ENCODE measurements at regions not wholly inside any gene's neighbourhood (a gene's known extent, or its start where the extent isn't known, plus 50 kb on each side); places are given as distances from the start of the nearest gene placed in this dataset.
"Not testable (repeated sequence)": the region's sequence is repeated elsewhere in the genome, so short reads cannot be mapped to it uniquely, and the experiment has no call there.

DNA sequence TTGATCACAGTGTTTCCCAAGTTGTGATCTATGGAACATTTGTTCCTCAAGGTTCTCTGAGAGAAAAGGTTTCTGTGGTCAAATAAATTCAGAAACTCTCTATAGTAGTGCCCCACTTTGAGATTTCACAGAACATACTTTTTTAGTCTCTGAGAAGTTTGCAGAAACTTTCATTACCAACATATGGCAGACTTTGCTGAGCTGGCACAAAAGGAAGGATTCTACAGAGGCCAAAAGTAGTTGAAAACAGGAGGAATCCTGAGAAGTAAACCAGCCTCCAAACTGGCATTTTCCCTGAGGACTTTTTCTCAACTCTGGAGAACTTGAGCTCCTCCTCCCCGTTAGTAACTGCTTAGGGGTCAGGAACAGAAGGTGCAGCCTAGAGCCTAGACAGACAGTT lies 117.8 kb upstream of the ESX1 start:
- DNase-seq = no peak

GRCh38 chrX:104370089-104370488 lies 115.4 kb upstream of the ESX1 start:
- DNase-seq = no peak

- not testable (repeated sequence) for DNase-seq
Measured at GRCh38 chrX:104360774-104361173, 106.0 kb upstream of the ESX1 start.

GRCh38 chrX:104359124-104359523 lies 104.4 kb upstream of the ESX1 start:
- DNase-seq = no peak

- peak; percentile 72 for DNase-seq
Measured at GRCh38 chrX:104351173-104351769, 96.5 kb upstream of the ESX1 start.

DNA sequence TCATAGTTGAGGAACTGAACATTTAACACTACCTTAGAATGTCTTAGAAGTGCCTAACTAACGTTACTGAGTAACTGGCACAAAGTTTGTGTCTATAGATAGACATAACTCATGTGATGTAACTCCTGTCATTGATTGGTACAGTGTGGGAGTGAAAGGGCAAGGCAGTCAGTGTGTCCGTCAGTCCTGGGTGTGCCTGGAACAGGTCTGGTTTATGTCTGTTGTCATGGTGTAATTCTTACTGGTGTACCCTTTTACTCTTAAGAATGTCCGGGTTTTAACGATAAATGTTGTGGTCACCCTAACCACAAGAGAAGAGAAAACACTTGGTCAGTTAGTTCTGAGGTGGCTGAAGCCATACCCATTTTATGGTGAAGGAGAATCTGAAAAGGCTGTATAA lies 93.1 kb upstream of the ESX1 start:
- DNase-seq = no peak

GRCh38 chrX:104343428-104344129 lies 88.8 kb upstream of the ESX1 start:
- peak; percentile 86 for DNase-seq

- DNase-seq = no peak
Measured at GRCh38 chrX:104342065-104342464, 87.3 kb upstream of the ESX1 start.

DNA sequence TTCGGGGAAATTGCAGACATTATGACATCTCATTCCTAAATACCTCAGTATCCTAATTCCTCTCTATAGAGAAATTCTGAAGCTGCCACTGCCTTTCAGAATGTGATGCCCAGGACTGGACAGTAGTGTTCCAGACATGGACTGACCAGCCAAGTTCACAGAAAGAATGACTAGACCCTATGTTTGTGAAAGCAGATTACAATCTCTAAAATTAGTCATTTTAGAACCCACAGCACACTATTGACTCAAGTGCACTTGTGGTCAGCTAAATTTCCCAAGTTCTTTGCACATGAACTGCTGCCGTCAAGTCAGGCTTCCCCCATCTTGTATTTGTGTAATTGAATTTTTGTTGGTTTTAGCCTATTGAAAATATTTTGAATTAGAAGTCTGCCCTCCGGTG lies 81.0 kb upstream of the ESX1 start:
- no peak for DNase-seq

DNA sequence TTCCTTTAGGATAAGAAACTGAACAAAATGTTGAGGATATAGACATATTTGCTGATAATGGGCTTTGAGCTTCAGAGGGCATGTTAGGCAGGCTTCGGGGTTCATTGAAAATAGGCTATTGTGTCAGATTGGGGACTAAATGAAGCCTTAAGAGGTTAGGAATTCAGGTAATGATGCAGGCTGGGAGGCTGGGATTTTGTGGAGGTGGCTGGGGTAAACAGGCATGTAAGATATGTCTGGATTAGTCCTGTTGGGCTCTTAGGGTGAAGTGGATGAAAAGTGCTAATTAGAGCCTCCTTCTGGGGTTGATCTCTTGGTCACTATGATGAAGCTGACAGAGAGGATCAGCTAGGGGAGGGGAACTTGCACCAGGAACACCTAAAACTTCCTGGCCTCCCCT lies 80.2 kb upstream of the ESX1 start:
- DNase-seq = no peak

GRCh38 chrX:104330966-104331365 lies 76.2 kb upstream of the ESX1 start:
- DNase-seq = no peak

DNA sequence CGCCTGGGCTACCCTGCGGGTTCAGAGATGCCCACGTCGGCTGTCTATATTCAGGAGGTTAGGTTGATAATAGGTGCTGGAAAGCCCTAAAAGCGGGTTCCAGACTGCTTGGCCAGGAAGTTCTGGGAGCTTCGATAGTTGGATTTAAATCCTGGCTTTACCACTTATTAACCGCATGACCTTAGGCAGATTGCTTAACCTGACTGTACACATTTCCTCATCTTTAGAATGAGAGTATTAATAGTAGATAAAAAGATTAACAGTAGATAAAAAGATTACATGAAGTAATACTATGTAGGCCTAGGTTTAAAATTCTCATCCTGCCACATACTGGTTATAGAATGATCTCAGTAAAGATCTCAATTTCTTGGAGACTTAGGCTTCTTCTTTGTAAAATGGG lies 75.0 kb upstream of the ESX1 start:
- DNase-seq = no peak

DNA sequence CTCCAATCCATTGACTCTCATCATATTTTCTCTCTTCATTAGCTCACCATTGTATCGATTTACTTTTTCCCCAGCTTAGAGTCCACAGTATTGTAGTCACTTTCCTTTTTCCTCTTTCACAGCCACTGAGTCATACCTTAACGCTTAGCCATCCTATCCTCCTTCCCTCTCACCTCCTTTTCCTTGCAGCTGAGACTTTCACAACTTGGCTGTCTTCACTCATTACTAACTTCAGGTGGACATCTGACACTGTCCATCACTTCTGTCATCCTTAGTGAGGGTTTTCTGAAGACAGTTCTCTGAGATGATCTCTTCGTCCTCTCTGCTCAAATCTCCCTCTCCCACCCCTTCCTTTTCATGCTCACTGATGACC lies 70.5 kb upstream of the ESX1 start:
- peak; percentile 31 for DNase-seq

DNA sequence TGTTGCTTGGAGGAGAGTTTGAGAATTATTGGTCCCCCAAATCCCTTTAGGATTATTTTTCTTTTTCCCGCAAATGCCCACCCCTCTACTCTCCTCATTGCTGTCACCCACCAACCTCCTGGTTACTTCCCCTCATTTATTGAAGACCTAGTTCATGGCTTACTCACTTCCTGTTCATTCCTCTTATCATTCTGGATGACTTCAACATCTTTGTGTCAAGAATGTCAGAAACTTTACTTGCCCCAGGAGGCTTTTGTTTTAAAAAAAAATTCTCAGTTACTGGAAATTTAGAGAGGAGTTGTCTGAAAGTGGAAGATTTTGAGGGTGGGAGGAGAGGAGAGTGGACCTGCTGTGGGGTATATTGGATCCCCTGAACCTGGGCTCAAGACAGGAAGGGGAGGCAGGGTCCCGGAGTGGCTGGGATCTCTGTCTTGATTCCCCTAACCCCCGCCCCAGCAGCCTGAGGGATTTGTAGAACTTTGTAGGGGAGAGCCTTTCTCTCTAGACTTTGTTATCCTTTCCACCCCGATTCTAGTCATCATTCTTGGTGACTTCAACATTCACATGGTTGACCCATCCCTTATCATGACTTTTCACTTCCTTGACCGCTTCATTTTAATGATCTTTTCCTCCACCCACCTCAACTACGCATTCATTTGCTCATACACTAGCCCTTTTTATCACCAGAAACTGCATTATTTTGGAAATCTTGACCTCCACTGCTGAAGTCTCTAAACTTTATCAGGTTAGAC lies 69.9 kb upstream of the ESX1 start:
- DNase-seq = no peak

DNA sequence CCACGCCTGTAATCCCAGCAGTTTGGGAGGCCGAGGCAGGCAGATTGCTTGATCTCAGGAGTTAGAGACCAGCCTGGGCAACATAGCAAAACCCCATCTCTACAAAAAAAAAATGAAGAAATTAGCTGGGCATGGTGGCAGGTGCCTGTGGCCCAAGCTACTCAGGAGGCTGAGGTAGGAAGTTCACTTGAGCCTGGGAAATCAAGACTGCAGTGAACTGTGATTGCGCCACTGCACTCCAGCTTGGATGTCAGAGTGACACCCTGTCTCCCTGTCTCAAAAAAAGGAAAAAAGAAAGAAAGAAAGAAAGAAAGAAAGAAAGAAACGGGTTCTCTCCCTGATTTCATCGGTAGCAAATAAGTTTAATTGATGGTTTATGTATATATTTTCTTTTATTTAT lies 64.6 kb upstream of the ESX1 start:
- DNase-seq = no peak

DNA sequence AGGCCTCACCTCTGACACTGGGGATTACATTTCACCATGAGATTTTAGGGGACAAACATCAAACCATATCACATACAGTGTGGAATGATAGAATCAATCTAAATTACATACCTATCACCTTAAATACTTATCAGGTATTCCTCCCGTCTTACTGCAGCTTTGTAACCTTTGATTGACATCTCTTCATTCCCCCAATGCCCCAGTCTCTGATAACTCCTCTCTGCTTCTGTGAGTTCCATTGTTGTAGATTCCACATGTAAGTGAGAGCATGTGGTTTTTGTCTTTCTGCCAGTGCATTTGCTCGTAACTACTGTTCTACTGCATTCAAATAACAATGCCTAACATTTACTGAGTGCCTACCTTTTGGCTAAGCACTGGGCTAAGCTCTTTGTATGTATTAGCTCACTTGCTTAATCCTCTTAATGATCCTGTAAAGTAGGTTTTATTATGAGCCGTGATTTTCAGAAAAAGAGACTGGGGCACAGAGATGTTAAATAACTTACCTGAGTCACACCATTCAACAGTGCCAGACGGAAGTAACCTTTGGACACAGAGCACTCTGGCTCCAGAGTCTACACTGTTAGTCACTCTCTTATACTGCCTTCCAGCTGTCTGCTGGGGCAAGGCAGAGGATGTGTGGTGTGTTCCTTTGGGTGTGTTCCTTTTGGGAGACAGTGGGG lies 63.7 kb upstream of the ESX1 start:
- peak; percentile 54 for DNase-seq

DNA sequence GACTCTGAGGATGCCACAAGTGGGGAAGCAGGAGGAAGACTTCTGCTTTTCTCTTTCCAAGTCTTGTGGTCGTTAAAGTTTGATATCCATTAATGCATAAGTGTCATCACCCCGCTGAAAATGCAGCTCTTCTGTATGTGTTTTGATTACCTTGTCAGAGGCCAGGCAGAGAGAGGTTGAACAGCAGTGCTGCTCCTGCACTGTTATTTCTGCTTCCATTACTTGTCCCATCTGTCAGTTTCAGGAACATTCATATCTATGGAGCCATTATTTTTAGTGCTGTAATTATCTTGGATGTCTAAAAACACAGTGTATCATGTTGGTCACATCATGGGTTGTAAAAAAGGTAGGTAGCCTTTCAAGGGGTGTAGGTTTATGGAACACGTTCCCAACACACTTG lies 62.0 kb upstream of the ESX1 start:
- no peak for DNase-seq

DNA sequence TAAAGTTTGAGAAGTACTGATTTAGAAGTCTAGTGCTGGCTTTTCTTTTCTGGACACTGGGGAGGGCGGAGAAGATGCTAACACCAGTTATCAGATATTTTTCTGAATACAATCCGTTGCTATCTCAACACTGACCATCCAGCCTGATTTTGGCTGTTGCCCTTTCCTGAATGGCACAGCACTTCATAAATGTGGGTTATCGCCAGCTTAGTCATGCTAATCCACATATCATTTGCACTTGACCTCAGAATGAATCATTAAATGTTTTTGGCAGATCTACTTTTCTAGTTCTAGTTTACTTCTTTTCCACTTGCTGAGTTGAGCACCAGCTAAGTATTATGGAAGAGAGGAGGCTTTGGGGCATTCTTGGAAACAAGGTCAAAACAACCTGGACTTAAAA lies 60.8 kb upstream of the ESX1 start:
- peak; percentile 65 for DNase-seq

GRCh38 chrX:104310657-104311254 lies 56.0 kb upstream of the ESX1 start:
- no peak for DNase-seq

DNA sequence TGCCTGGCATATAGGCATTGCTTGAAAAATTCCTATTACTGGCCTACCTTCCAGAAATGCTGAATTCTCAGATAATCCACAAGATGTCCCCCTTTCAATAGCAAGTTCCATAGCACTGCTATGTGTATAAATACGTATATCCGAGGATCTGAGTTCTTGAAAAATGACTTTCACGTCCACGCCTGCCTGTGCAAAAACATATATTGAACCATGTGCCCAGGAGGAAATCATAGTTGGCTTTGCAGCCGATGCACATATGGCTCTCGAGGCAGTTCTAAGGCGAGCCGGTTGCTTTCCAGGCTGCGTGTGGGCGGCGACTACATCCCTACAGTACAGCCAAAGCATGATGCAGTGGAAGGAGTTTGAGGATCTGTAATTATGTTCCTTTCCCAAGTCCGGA lies 55.4 kb upstream of the ESX1 start:
- peak; percentile 47 for DNase-seq

GRCh38 chrX:104309169-104309568 lies 54.4 kb upstream of the ESX1 start:
- DNase-seq = no peak

GRCh38 chrX:104307341-104307740 lies 52.6 kb upstream of the ESX1 start:
- DNase-seq = no peak

DNA sequence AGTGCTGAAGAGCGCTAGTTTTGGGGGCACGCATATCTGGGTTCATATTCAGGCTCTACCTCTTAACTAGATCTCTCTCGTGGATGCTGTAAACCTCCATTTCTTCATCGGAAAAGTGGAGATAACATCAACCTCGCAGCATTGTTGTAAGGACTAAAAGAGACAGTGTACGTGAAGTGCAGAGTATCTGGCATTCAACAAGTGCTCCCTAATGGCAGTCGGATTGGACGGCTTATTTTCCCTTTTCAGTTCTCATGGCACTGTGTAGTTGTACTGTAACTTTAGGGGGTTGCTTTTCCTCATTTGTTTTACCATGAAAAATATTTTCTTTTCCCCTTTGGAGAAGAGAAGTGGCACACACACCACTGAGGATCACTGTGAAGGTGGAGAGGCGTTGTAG lies 51.4 kb upstream of the ESX1 start:
- no peak for DNase-seq

Measured in dermis blood vessel endothelial cell (primary cell).